CD4-positive, alpha-beta T cell (primary cell): ENCODE measurements at regions not wholly inside any gene's neighbourhood (a gene's known extent, or its start where the extent isn't known, plus 50 kb on each side); places are given as distances from the start of the nearest gene placed in this dataset.

Experiments
- ATAC-seq: fragments of 200-7000 bp; cut with Tn5 transposase; one replicate; pipeline ENCODE4 v1.10.0; 2022; ENCODE audit warnings: mild to moderate bottlenecking; ENCODE audit not compliant: poor library complexity
- CTCF ChIA-PET: fragments of 350-600 bp; sonication (Branson Sonifier 250); formaldehyde crosslinking; loops from one replicate; lab custom pipeline; 2021; ENCODE audit warnings: antibody characterized with exemption, inconsistent platforms; lab: Charles Lee
- POLR2A ChIA-PET: fragments of 350-600 bp; sonication (Branson Sonifier 250); formaldehyde crosslinking; loops from one replicate; lab custom pipeline; 2021; ENCODE audit warnings: antibody characterized with exemption, inconsistent platforms; lab: Charles Lee
- DNase-seq, 14 experiments: peaks; one replicate each; pipeline ENCODE4 v3.0.0-alpha.2; 2013 to 2020; ENCODE audit warnings: mixed read lengths in 2 of 14
- H3K27ac ChIP-seq, 2 donors: one replicate each; pipeline versions ENCODE4 v1.5.1 to v1.7.0; 2013; ENCODE audit warnings: low read length in 2 of 2, low read depth in 1 of 2, mild to moderate bottlenecking in 1 of 2
- H3K27me3 ChIP-seq, 2 experiments: 1 replicate in 1 of 2; 2 replicates in 1 of 2; pipeline versions ENCODE4 v1.6.1 to v1.7.0; 2013; ENCODE audit warnings: low read length in 2 of 2, control low read depth in 1 of 2, mild to moderate bottlenecking in 1 of 2, moderate library complexity in 1 of 2; ENCODE audit not compliant: insufficient read depth in 2 of 2, control insufficient read depth in 1 of 2
- H3K36me3 ChIP-seq: one replicate; pipeline ENCODE4 v1.6.1; 2013; ENCODE audit warnings: low read length, control low read depth; ENCODE audit not compliant: insufficient read depth
- H3K4me1 ChIP-seq: one replicate; pipeline ENCODE4 v1.6.1; 2013; ENCODE audit warnings: low read length, control low read depth; ENCODE audit not compliant: insufficient read depth
- H3K4me3 ChIP-seq: one replicate; pipeline ENCODE4 v1.5.1; 2013; ENCODE audit warnings: mild to moderate bottlenecking, low read length, moderate library complexity
- H3K9me3 ChIP-seq, 2 experiments: 1 replicate in 1 of 2; 2 replicates in 1 of 2; pipeline versions ENCODE4 v1.6.1 to v1.7.0; 2013; ENCODE audit warnings: low read length in 2 of 2, mild to moderate bottlenecking in 2 of 2, control low read depth in 1 of 2, moderate library complexity in 1 of 2; ENCODE audit not compliant: control insufficient read depth in 1 of 2, insufficient read depth in 1 of 2
- H3K27ac Mint-ChIP-seq: one replicate; pipeline ENCODE4 v1.8.0; 2020; ENCODE audit warnings: mixed read lengths
- H3K27me3 Mint-ChIP-seq: one replicate; pipeline ENCODE4 v1.8.0; 2021; ENCODE audit warnings: mixed read lengths
- H3K36me3 Mint-ChIP-seq: one replicate; pipeline ENCODE4 v1.8.0; 2021; ENCODE audit warnings: low read depth, mixed read lengths
- H3K4me1 Mint-ChIP-seq: one replicate; pipeline ENCODE4 v1.8.0; 2021; ENCODE audit warnings: low read depth, mixed read lengths
- H3K4me3 Mint-ChIP-seq: one replicate; pipeline ENCODE4 v1.8.0; 2020; ENCODE audit warnings: mild to moderate bottlenecking, mixed read lengths
- H3K9me3 Mint-ChIP-seq: one replicate; pipeline ENCODE4 v1.8.0; 2020; ENCODE audit warnings: mixed read lengths
- CTCF ChIP-seq: fragments of 200-600 bp; IDR thresholded peaks from one replicate; pipeline ENCODE4 v1.8.0; 2022; ENCODE audit warnings: antibody characterized with exemption, mild to moderate bottlenecking
- intact Hi-C, 2 experiments: fragments of 100-400 bp; cut with DNase I in 1 of 2; cut with micrococcal nuclease in 1 of 2; formaldehyde crosslinking; loops; one replicate each; pipeline versions ENCODE4 v1.15.1 to v1.9.0; 2023 to 2025; cut with DNase I, micrococcal nuclease

GRCh38 chr22:47692811-47693210 is 930.4 kb downstream of the TBC1D22A start:
- no peaks in the 10 kb centered on the region for H3K27me3 Mint-ChIP-seq
- DNase-seq (no peak), ATAC-seq (no peak)
- H3K36me3 Mint-ChIP-seq = no peaks in the 10 kb centered on the region
- no peak for TF ChIP-seq CTCF
- CTCF ChIA-PET = no interaction called here
- H3K4me1 Mint-ChIP-seq = no peaks in the 10 kb centered on the region
- H3K27ac Mint-ChIP-seq = no peak overlapping the region
- no peaks in the 10 kb centered on the region for H3K9me3 Mint-ChIP-seq
- POLR2A ChIA-PET = no interaction called here
- H3K4me1 ChIP-seq = no peaks in the 10 kb centered on the region
- H3K4me3 Mint-ChIP-seq = no peak overlapping the region
- H3K27ac ChIP-seq = no peak overlapping the region
- H3K27me3 ChIP-seq = no peaks in the 10 kb centered on the region
- no peak overlapping the region for H3K4me3 ChIP-seq
- intact Hi-C loops = no loop called here
- peaks cover 0 to 8% of the 10 kb centered on the region in 2 experiments for H3K9me3 ChIP-seq
- H3K36me3 ChIP-seq = no peaks in the 10 kb centered on the region

GRCh38 chr22:47691152-47691895 is 928.9 kb downstream of the TBC1D22A start:
- Mint-ChIP-seq H3K27me3 (no peaks in the 10 kb centered on the region), H3K27ac (no peak overlapping the region), H3K4me1 (no peaks in the 10 kb centered on the region), H3K36me3 (no peaks in the 10 kb centered on the region), H3K9me3 (no peaks in the 10 kb centered on the region), H3K4me3 (no peak overlapping the region)
- DNase-seq (no peak), ATAC-seq (no peak)
- CTCF ChIA-PET = no interaction called here
- Histone ChIP-seq H3K27me3 (peaks cover 0 to 2% of the 10 kb centered on the region in 2 experiments), H3K4me1 (no peaks in the 10 kb centered on the region), H3K36me3 (no peaks in the 10 kb centered on the region), H3K27ac (no peak overlapping the region), H3K9me3 (peaks cover 0 to 8% of the 10 kb centered on the region in 2 experiments), H3K4me3 (no peak overlapping the region)
- intact Hi-C loops = no loop called here
- TF ChIP-seq CTCF = no peak
- POLR2A ChIA-PET = no interaction called here

- CTCF ChIA-PET = no interaction called here
- DNase-seq = no peak
- POLR2A ChIA-PET = no interaction called here
- Histone ChIP-seq H3K9me3 (peaks cover 0 to 8% of the 10 kb centered on the region in 2 experiments), H3K27me3 (peaks cover 0 to 2% of the 10 kb centered on the region in 2 experiments), H3K36me3 (no peaks in the 10 kb centered on the region), H3K4me1 (no peaks in the 10 kb centered on the region), H3K4me3 (no peak overlapping the region), H3K27ac (no peak overlapping the region)
- Mint-ChIP-seq H3K27ac (no peak overlapping the region), H3K4me3 (no peak overlapping the region), H3K4me1 (no peaks in the 10 kb centered on the region), H3K36me3 (no peaks in the 10 kb centered on the region), H3K9me3 (no peaks in the 10 kb centered on the region), H3K27me3 (peaks cover 2% of the 10 kb centered on the region)
- no peak for TF ChIP-seq CTCF
- intact Hi-C loops = no loop called here
- no peak for ATAC-seq
Measured at GRCh38 chr22:47690586-47690985, 928.1 kb downstream of the TBC1D22A start.
